ENCODE measurements at regions not wholly inside any gene's neighbourhood (a gene's known extent, or its start where the extent isn't known, plus 50 kb on each side); places are given as distances from the start of the nearest gene placed in this dataset.

DNA sequence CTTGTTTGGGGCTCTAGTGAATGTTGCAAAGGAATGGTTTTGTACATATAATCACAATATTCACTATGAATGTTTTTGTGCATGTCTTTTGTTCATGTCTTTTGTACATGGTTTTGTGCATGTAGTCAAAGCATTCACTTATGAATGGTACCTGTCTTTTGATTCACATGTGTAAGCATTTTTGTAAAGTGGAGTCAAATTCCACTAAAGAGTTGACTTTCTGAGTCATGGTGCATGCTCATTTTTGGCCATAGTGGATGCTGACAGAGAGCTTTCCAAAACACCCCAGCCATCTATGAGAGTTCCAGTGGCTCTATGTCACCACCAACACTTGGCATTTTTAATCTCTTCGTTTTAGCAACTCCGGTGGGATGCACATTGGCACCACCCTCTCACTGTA lies 1185.9 kb upstream of the TMEM132C start (continued):
- TF ChIP-seq, protein P1, sequence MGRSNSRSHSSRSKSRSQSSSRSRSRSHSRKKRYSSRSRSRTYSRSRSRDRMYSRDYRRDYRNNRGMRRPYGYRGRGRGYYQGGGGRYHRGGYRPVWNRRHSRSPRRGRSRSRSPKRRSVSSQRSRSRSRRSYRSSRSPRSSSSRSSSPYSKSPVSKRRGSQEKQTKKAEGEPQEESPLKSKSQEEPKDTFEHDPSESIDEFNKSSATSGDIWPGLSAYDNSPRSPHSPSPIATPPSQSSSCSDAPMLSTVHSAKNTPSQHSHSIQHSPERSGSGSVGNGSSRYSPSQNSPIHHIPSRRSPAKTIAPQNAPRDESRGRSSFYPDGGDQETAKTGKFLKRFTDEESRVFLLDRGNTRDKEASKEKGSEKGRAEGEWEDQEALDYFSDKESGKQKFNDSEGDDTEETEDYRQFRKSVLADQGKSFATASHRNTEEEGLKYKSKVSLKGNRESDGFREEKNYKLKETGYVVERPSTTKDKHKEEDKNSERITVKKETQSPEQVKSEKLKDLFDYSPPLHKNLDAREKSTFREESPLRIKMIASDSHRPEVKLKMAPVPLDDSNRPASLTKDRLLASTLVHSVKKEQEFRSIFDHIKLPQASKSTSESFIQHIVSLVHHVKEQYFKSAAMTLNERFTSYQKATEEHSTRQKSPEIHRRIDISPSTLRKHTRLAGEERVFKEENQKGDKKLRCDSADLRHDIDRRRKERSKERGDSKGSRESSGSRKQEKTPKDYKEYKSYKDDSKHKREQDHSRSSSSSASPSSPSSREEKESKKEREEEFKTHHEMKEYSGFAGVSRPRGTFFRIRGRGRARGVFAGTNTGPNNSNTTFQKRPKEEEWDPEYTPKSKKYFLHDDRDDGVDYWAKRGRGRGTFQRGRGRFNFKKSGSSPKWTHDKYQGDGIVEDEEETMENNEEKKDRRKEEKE (IDR thresholded peaks at IDR 0.05): no peak
- TF ChIP-seq MYB (IDR thresholded peaks at IDR 0.05; ENCODE audit: borderline replicate concordance, low read depth, low read length) (no peak), NFYA (IDR thresholded peaks at IDR 0.05; ENCODE audit: borderline replicate concordance, low read depth, low read length) (no peak), MEF2B (IDR thresholded peaks at IDR 0.05; ENCODE audit: partially characterized antibody, poor library complexity, severe bottlenecking) (no peak), DPF2 (IDR thresholded peaks at IDR 0.05) (no peak)
- TF ChIP-seq, protein P2, sequence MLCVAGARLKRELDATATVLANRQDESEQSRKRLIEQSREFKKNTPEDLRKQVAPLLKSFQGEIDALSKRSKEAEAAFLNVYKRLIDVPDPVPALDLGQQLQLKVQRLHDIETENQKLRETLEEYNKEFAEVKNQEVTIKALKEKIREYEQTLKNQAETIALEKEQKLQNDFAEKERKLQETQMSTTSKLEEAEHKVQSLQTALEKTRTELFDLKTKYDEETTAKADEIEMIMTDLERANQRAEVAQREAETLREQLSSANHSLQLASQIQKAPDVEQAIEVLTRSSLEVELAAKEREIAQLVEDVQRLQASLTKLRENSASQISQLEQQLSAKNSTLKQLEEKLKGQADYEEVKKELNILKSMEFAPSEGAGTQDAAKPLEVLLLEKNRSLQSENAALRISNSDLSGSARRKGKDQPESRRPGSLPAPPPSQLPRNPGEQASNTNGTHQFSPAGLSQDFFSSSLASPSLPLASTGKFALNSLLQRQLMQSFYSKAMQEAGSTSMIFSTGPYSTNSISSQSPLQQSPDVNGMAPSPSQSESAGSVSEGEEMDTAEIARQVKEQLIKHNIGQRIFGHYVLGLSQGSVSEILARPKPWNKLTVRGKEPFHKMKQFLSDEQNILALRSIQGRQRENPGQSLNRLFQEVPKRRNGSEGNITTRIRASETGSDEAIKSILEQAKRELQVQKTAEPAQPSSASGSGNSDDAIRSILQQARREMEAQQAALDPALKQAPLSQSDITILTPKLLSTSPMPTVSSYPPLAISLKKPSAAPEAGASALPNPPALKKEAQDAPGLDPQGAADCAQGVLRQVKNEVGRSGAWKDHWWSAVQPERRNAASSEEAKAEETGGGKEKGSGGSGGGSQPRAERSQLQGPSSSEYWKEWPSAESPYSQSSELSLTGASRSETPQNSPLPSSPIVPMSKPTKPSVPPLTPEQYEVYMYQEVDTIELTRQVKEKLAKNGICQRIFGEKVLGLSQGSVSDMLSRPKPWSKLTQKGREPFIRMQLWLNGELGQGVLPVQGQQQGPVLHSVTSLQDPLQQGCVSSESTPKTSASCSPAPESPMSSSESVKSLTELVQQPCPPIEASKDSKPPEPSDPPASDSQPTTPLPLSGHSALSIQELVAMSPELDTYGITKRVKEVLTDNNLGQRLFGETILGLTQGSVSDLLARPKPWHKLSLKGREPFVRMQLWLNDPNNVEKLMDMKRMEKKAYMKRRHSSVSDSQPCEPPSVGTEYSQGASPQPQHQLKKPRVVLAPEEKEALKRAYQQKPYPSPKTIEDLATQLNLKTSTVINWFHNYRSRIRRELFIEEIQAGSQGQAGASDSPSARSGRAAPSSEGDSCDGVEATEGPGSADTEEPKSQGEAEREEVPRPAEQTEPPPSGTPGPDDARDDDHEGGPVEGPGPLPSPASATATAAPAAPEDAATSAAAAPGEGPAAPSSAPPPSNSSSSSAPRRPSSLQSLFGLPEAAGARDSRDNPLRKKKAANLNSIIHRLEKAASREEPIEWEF (IDR thresholded peaks at IDR 0.05; ENCODE audit: insufficient replicate concordance, low read depth, low read length): no peak
- TF ChIP-seq, protein P3, sequence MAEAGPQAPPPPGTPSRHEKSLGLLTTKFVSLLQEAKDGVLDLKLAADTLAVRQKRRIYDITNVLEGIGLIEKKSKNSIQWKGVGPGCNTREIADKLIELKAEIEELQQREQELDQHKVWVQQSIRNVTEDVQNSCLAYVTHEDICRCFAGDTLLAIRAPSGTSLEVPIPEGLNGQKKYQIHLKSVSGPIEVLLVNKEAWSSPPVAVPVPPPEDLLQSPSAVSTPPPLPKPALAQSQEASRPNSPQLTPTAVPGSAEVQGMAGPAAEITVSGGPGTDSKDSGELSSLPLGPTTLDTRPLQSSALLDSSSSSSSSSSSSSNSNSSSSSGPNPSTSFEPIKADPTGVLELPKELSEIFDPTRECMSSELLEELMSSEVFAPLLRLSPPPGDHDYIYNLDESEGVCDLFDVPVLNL (IDR thresholded peaks at IDR 0.05; ENCODE audit: low read depth, low read length): no peak
- TF ChIP-seq, protein P4, sequence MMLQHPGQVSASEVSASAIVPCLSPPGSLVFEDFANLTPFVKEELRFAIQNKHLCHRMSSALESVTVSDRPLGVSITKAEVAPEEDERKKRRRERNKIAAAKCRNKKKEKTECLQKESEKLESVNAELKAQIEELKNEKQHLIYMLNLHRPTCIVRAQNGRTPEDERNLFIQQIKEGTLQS (IDR thresholded peaks at IDR 0.05; ENCODE audit: borderline replicate concordance, extremely low read depth, low read depth, low read length): no peak
